GM21576 (cell line): ENCODE measurements at regions not wholly inside any gene's neighbourhood (a gene's known extent, or its start where the extent isn't known, plus 50 kb on each side); places are given as distances from the start of the nearest gene placed in this dataset.

ENCODE experiments used
- ATAC-seq: cut with Tn5 transposase; IDR thresholded peaks from one replicate; pipeline ENCODE4 v1.9.1; 2021; ENCODE audit warnings: mild to moderate bottlenecking, moderate library complexity; ENCODE audit not compliant: unreplicated experiment

DNA sequence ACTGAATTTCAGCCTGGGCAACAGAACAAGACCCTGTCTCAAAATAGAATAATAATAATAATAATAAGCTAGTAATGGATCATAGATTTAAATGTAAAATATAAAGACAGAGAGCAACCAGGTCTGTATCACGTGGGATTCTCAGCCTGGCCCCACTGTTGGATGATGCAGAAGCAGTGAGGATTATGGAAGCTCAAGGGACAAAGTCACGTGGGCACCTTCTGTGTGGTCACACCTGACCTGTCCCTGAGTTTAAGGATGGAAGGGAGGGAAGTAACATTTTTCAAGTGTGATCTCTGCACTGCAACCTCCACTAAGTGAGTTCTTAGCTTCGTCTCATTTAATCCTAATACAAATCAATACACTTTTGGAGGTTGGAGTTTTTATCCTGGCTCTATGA lies 212.5 kb upstream of the IER5L start:
- ATAC-seq, result no peak

GRCh38 chr9:129387822-129388221 lies 209.8 kb upstream of the IER5L start:
- no peak for ATAC-seq

DNA sequence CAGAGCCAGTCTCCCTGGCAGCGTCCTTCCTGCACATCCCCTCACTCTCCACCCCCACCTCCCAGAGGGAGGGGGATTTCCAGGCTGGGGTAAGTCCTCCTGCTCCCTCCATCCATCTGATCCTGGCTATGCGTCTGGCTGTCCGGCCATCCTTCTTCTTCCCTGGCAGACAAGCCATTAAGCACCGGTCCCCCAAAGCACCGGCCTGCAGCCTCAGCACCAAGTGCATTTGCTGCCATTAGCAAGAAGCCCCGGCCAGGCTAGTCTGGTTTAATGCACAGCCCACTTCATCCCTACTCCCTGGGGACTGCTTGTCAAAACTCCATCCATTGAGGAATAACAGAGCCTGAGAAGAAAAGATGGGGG lies 208.7 kb upstream of the IER5L start:
- ATAC-seq, result no peak

GRCh38 chr9:129385211-129385934 lies 207.3 kb upstream of the IER5L start:
- no peak for ATAC-seq

GRCh38 chr9:129384491-129385210 lies 206.6 kb upstream of the IER5L start:
- no peak for ATAC-seq

DNA sequence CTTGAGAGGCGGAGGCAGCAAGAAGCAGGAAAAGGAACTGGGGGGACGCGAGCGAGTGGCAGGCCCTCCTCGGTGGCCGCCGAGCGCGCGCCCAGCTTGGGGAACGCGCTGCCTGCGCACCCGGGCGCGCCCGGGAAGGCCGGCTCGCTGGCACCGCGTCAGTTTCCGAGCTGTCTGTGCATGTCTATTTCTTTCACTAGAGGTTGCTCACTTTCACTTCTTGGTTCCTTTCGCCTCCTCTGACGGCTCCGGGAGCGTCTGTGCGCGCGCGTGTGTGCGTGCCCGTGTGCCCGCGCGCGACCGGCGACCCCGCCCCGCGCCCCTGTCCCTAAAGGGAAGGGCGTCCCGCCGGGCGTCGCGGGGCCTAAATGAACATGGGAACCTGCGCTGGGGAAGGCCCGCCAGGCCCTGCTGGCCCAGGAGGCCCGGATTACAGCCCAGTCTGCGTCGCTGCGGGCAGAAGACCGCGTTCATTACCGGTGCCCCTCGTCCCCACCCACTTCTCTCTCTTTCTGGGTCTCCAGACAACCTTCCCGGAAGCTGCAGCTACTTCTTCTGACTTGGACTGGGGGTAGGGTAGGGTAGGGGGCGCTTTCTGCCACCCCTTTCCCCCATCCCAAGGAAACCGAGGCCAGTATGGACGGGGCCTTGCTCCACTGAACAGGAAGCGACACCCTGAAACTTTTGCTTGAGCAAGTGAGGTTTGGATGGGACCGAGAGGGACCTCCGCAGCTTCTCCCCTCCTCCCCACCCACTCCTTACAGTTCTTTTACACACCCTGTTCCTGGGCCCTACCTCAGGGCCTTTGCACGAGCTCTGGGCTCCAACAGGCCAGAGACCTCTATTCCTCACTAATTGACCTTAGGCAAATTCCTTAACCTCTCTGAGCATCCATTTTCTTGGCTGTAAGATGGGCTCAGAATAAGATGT lies 205.8 kb upstream of the IER5L start:
- peak; percentile 74 for ATAC-seq

- no peak for ATAC-seq
These were observed 205.0 kb upstream of the IER5L start for GRCh38 chr9:129383019-129383560.

DNA sequence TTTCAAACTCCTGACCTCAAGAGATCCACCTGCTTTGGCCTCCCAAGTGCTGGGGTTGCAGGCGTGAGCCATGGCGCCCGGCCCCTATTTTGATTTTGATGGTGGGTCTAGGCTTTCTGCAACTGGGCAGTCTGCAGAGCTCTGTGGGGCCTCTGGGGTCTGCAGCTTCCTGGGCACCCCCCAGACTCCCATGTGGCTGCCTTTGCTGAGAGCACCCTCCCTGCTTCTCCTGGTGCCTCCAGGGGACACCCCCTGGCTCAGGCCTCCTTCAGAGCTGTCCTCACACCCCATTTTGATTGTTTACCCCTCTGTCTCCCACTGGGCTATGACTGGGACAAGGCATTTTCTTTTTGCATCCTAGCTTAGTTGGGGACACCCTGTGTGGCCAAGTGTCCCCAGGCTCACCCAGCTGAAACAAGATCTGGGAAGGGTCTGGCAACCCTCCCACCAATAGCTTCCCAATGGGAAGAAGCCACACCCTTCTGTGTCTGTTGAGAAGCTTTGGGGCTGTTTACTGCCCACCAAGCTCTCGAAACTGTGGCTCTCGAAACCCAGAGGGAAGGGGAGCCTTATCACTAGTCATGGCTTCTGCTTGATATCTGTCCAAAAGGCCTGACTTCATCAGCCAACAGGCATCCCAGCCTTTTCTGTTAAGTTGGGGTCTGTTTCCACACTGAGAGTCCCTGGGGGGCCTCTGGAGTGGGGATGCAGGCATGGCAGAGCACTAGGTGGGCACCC lies 204.4 kb upstream of the IER5L start:
- ATAC-seq, result no peak

- ATAC-seq, result no peak
These were observed 203.5 kb upstream of the IER5L start for GRCh38 chr9:129381481-129381957.

GRCh38 chr9:129380961-129381401 lies 202.9 kb upstream of the IER5L start:
- ATAC-seq, result no peak

DNA sequence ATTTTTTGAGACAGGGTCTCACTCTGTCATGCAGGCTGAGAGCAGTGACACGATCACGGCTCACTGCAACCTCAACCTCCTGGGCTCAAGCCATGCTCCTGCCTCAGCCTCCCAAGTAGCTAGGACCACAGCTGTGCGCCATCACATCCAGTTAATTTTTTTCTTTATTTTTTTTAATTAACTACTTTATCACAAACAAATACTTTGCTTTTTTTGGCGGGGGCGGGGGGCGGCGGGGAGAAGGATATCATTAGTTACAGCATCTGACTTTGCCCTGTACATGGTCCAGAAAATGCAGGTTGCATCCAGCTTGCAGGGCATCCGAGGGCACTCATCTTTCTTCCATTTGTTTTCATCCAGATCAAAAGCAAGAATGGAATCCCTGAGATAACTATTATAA lies 201.8 kb upstream of the IER5L start:
- no peak for ATAC-seq

DNA sequence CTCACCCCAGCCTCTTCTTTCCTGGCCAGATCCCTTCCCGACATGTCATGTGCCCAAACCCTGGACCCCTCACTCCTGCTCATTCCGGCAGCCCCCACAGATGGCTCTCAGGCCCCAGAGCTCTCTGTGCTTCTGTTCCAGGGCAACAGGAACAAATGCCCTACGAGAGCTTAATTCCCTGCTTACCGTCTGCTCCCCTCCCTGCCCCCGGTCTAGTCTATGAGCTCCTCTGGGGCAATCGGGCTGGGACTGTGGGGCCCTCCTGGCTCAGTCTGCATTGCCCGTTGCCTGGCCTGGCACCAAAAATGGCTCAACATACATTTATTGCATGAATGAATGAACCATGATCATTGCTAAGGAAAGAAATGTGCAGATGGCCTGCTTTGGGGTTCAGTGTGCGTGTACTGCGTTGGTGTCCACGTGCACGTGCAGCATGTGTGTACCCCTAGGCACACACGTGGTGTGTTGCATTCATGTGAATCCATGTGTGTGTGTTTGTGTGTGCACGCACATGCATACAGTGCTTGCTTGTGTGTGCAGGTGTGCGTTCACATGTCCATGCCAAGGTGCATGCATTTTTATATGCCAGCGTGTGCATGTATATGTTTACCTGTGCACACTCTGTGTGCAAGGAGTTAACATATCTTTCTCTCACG lies 201.2 kb upstream of the IER5L start:
- no peak for ATAC-seq

GRCh38 chr9:129377931-129378661 lies 200.0 kb upstream of the IER5L start:
- ATAC-seq, result no peak

- no peak for ATAC-seq
These were observed 199.1 kb upstream of the IER5L start for GRCh38 chr9:129377181-129377580.

GRCh38 chr9:129375845-129376244 lies 197.8 kb upstream of the IER5L start:
- no peak for ATAC-seq

DNA sequence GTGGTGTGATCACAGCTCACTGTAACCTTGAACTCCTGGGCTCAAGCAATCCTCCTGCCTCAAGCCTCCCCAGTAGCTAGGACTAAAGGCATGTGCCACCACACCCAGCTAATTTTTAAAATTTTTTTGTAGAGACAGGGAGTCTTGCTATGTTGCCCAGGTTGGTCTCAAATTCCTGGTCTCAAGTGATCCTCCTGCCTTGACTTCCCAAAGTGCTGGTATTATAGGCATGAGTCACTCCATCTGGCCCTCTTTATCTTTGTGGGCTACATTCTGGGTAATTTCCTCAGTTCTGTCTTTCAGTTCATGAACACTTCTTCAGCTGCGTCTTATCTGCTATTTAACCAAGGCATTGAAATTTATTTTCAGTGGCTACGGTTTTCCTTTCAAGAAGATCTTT lies 196.6 kb upstream of the IER5L start:
- ATAC-seq, result no peak

DNA sequence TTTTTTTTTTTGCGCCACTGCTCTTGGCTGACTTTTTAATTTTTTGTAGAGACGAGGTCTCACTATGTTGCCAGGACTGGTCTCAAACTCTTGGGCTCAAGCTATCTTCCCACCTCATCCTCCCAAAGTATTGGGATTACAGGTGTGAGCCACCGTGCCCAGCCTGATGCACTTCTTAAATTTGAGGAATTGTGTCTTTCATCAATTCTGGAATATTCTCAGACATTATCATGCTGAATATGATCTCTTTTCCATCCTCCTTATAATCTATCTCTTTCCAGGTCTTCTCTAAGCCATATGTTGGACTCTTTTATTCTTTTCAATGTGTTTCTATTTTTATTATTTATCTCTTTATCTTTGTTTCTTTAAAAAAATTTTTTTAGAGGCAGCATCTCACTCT lies 196.2 kb upstream of the IER5L start:
- no peak for ATAC-seq

DNA sequence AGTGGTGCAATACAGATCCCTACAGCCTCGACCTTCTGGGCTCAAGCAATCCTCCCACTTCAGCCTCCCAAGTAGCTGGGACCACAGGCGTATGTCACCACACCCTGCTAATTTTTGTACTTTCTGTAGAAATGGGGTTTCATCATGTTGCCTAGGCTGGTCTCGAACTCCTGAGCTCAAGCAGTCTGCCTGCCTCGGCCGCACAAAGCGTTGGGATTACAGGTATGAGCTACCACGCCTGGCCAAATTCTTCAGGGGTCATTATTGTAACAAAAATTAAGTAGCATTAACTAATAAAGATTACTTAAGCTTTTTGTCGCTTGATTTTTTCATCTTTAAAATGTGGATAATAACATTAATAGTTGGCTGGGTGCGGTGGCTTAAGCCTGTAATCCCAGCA lies 195.3 kb upstream of the IER5L start:
- no peak for ATAC-seq

DNA sequence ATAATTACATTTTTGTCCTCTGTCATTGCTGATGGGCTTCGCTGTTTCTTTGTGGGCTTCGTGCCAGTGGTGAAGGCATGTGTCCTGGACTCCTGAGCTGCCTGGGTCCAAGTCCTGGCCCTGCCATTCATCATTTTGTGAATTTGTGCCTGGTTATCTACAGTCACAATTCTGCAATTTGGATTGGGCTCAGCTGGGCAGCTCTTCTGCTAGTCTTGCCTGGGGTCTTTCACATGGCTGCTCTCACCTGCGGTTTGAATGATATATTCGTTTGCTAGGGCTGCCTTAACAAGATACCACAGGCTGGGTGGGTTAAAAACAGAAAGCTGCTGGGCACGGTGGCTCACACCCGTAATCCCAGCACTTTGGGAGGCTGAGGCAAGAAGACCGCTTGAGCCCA lies 192.7 kb upstream of the IER5L start:
- no peak for ATAC-seq
